ENCODE measurements at regions not wholly inside any gene's neighbourhood (a gene's known extent, or its start where the extent isn't known, plus 50 kb on each side); places are given as distances from the start of the nearest gene placed in this dataset.

- TF ChIP-seq SRF (IDR thresholded peaks at IDR 0.05; ENCODE audit: low read depth, low read length) (no peak), TEAD4 (IDR thresholded peaks at IDR 0.05; ENCODE audit: low read depth, low read length) (peak; percentile 82), SP4 (IDR thresholded peaks at IDR 0.05; ENCODE audit: low read length) (no peak), CTBP2 (IDR thresholded peaks at IDR 0.05; ENCODE audit: borderline replicate concordance, insufficient read depth, insufficient read length, low read length) (peak; percentile 56), SP1 (IDR thresholded peaks at IDR 0.05; ENCODE audit: low read depth, low read length) (0 out of 2 replicates have a peak, but pooled peaks have one; percentile 55), MAFK (IDR thresholded peaks at IDR 0.05; ENCODE audit: low read depth, low read length) (peak; percentile 82), TAF1 (IDR thresholded peaks at IDR 0.05; ENCODE audit: low read depth, low read length) (peak; percentile 56; the same call in 1 of the 2 replicates), CTCF (IDR thresholded peaks at IDR 0.05; ENCODE audit: control extremely low read depth in 1 of 3, insufficient read depth in 1 of 3, low read depth in 1 of 3, low read length in 3 of 3) (peak in 2 of 3 experiments; percentile 6 to 9; a peak in 2 of 4 replicates), BACH1 (IDR thresholded peaks at IDR 0.05; ENCODE audit: low read length) (peak; percentile 92), SIRT6 (IDR thresholded peaks at IDR 0.05; ENCODE audit: low read length) (no peak), RAD21 (IDR thresholded peaks at IDR 0.05 in 1 of 2, conservative IDR thresholded peaks at IDR 0.05 in 1 of 2; ENCODE audit: low read depth in 2 of 2, low read length in 2 of 2) (peak; percentile 9 to 15; a peak in 3 of 4 replicates), NANOG (IDR thresholded peaks at IDR 0.05; ENCODE audit: insufficient read depth, low read depth, low read length, poor library complexity, severe bottlenecking) (no peak), JUN (IDR thresholded peaks at IDR 0.05; ENCODE audit: low read depth, low read length) (0 out of 2 replicates have a peak, but pooled peaks have one; percentile 18), EP300 (IDR thresholded peaks at IDR 0.05; ENCODE audit: borderline replicate concordance in 1 of 2, low read depth in 2 of 2, low read length in 2 of 2) (peak in 1 of 2 experiments; percentile 93; a peak in 2 of 3 replicates), TBP (IDR thresholded peaks at IDR 0.05; ENCODE audit: low read depth, low read length) (peak; percentile 81; the same call in 1 of the 2 replicates)
Observed at GRCh38 chr2:104758199-104758620, 95.7 kb upstream of the POU3F3 start (continued).

Measured in H1 (cell line).